Stimulated activated naive CD8-positive, alpha-beta T cell treated with anti-CD3 and anti-CD28 coated beads, Interleukin-15, Interleukin-2, amounts not matched to agents 100 ng/mL and 50 ng/mL, for 24 hours (primary cell): ENCODE measurements at regions not wholly inside any gene's neighbourhood (a gene's known extent, or its start where the extent isn't known, plus 50 kb on each side); places are given as distances from the start of the nearest gene placed in this dataset.
"Not testable (repeated sequence)": the region's sequence is repeated elsewhere in the genome, so short reads cannot be mapped to it uniquely, and the experiment has no call there.

Source experiments
- H3K27ac Mint-ChIP-seq: one replicate; pipeline ENCODE4 v1.8.0; 2021; ENCODE audit warnings: mild to moderate bottlenecking, mixed read lengths
- H3K27me3 Mint-ChIP-seq: one replicate; pipeline ENCODE4 v1.8.0; 2021; ENCODE audit warnings: mixed read lengths
- H3K36me3 Mint-ChIP-seq: one replicate; pipeline ENCODE4 v1.8.0; 2021; ENCODE audit warnings: low read depth, mixed read lengths
- H3K4me1 Mint-ChIP-seq: one replicate; pipeline ENCODE4 v1.8.0; 2021; ENCODE audit warnings: low read depth, mixed read lengths
- H3K4me3 Mint-ChIP-seq: one replicate; pipeline ENCODE4 v1.8.0; 2021; ENCODE audit warnings: mild to moderate bottlenecking, mixed read lengths
- H3K9me3 Mint-ChIP-seq: one replicate; pipeline ENCODE4 v1.8.0; 2021; ENCODE audit warnings: mixed read lengths

- Mint-ChIP-seq H3K36me3 (no peaks in the 10 kb centered on the region), H3K4me3 (no peak overlapping the region), H3K4me1 (no peaks in the 10 kb centered on the region), H3K9me3 (no peaks in the 10 kb centered on the region), H3K27ac (no peak overlapping the region), H3K27me3 (no peaks in the 10 kb centered on the region)
Observed at GRCh38 chr21:27802816-27803475, 836.1 kb upstream of the ADAMTS5 start.

GRCh38 chr21:27799861-27800260, 833.0 kb upstream of the ADAMTS5 start:
- Mint-ChIP-seq H3K36me3 (no peaks in the 10 kb centered on the region), H3K9me3 (peaks cover 3% of the 10 kb centered on the region), H3K4me3 (no peak overlapping the region), H3K27ac (no peak overlapping the region), H3K27me3 (no peaks in the 10 kb centered on the region), H3K4me1 (no peaks in the 10 kb centered on the region)

GRCh38 chr21:27796106-27796505, 829.2 kb upstream of the ADAMTS5 start:
- Mint-ChIP-seq H3K36me3 (no peaks in the 10 kb centered on the region), H3K27me3 (no peaks in the 10 kb centered on the region), H3K4me1 (no peaks in the 10 kb centered on the region), H3K4me3 (no peak overlapping the region), H3K27ac (no peak overlapping the region), H3K9me3 (peaks cover 3% of the 10 kb centered on the region)

- Mint-ChIP-seq H3K36me3 (no peaks in the 10 kb centered on the region), H3K4me3 (no peak overlapping the region), H3K27me3 (no peaks in the 10 kb centered on the region), H3K4me1 (no peaks in the 10 kb centered on the region), H3K9me3 (peaks cover 3% of the 10 kb centered on the region), H3K27ac (no peak overlapping the region)
Observed at GRCh38 chr21:27795418-27795817, 828.5 kb upstream of the ADAMTS5 start.

GRCh38 chr21:27793901-27794300, 827.0 kb upstream of the ADAMTS5 start:
- Mint-ChIP-seq H3K9me3 (peaks cover 9% of the 10 kb centered on the region), H3K4me1 (no peaks in the 10 kb centered on the region), H3K36me3 (no peaks in the 10 kb centered on the region), H3K27ac (no peak overlapping the region), H3K27me3 (no peaks in the 10 kb centered on the region), H3K4me3 (no peak overlapping the region)

- Mint-ChIP-seq H3K36me3 (no peaks in the 10 kb centered on the region), H3K27ac (no peak overlapping the region), H3K4me1 (no peaks in the 10 kb centered on the region)
Observed at GRCh38 chr21:27787046-27787445, 820.2 kb upstream of the ADAMTS5 start.

GRCh38 chr21:27779606-27780005, 812.7 kb upstream of the ADAMTS5 start:
- Mint-ChIP-seq H3K9me3 (no peaks in the 10 kb centered on the region), H3K27me3 (no peaks in the 10 kb centered on the region), H3K27ac (no peak overlapping the region), H3K36me3 (no peaks in the 10 kb centered on the region), H3K4me3 (no peak overlapping the region), H3K4me1 (no peaks in the 10 kb centered on the region)

More at GRCh38 chr21:27787046-27787445, 820.2 kb upstream of the ADAMTS5 start:
- H3K4me3 Mint-ChIP-seq, result no peak overlapping the region
- H3K9me3 Mint-ChIP-seq, result peaks cover 21% of the 10 kb centered on the region
- no peaks in the 10 kb centered on the region for H3K27me3 Mint-ChIP-seq

GRCh38 chr21:27776925-27777553, 810.2 kb upstream of the ADAMTS5 start:
- no peaks in the 10 kb centered on the region for H3K36me3 Mint-ChIP-seq
- no peaks in the 10 kb centered on the region for H3K9me3 Mint-ChIP-seq

GRCh38 chr21:27772816-27773215, 805.9 kb upstream of the ADAMTS5 start:
- Mint-ChIP-seq H3K36me3 (no peaks in the 10 kb centered on the region), H3K27me3 (no peaks in the 10 kb centered on the region), H3K4me1 (no peaks in the 10 kb centered on the region), H3K27ac (no peak overlapping the region), H3K9me3 (no peaks in the 10 kb centered on the region), H3K4me3 (no peak overlapping the region)

More at GRCh38 chr21:27776925-27777553, 810.2 kb upstream of the ADAMTS5 start:
- Mint-ChIP-seq H3K4me3 (no peak overlapping the region), H3K27ac (no peak overlapping the region), H3K4me1 (no peaks in the 10 kb centered on the region), H3K27me3 (no peaks in the 10 kb centered on the region)

GRCh38 chr21:27771938-27772483, 805.1 kb upstream of the ADAMTS5 start:
- Mint-ChIP-seq H3K4me1 (no peaks in the 10 kb centered on the region), H3K27me3 (no peaks in the 10 kb centered on the region), H3K9me3 (no peaks in the 10 kb centered on the region), H3K36me3 (no peaks in the 10 kb centered on the region), H3K4me3 (no peak overlapping the region), H3K27ac (no peak overlapping the region)

GRCh38 chr21:27769763-27770162, 802.9 kb upstream of the ADAMTS5 start:
- Mint-ChIP-seq H3K36me3 (no peaks in the 10 kb centered on the region), H3K27me3 (no peaks in the 10 kb centered on the region), H3K4me1 (no peaks in the 10 kb centered on the region), H3K9me3 (no peaks in the 10 kb centered on the region), H3K27ac (no peak overlapping the region), H3K4me3 (no peak overlapping the region)

- not testable (repeated sequence) for H3K27me3 Mint-ChIP-seq, H3K4me3 Mint-ChIP-seq, H3K27ac Mint-ChIP-seq, H3K4me1 Mint-ChIP-seq, H3K36me3 Mint-ChIP-seq, H3K9me3 Mint-ChIP-seq
Observed at GRCh38 chr21:27768046-27768637, 801.3 kb upstream of the ADAMTS5 start.

- no peaks in the 10 kb centered on the region for H3K27me3 Mint-ChIP-seq
Observed at GRCh38 chr21:27764056-27764455, 797.2 kb upstream of the ADAMTS5 start.

GRCh38 chr21:27761623-27762022, 794.7 kb upstream of the ADAMTS5 start:
- Mint-ChIP-seq H3K9me3 (no peaks in the 10 kb centered on the region), H3K4me1 (no peaks in the 10 kb centered on the region), H3K27ac (no peak overlapping the region), H3K27me3 (no peaks in the 10 kb centered on the region), H3K36me3 (no peaks in the 10 kb centered on the region), H3K4me3 (no peak overlapping the region)

More at GRCh38 chr21:27764056-27764455, 797.2 kb upstream of the ADAMTS5 start:
- Mint-ChIP-seq H3K4me1 (no peaks in the 10 kb centered on the region), H3K27ac (no peak overlapping the region), H3K36me3 (no peaks in the 10 kb centered on the region), H3K4me3 (no peak overlapping the region), H3K9me3 (no peaks in the 10 kb centered on the region)

GRCh38 chr21:27759820-27760219, 792.9 kb upstream of the ADAMTS5 start:
- no peaks in the 10 kb centered on the region for H3K36me3 Mint-ChIP-seq
- no peak overlapping the region for H3K27ac Mint-ChIP-seq
- H3K9me3 Mint-ChIP-seq, result no peaks in the 10 kb centered on the region
- H3K4me1 Mint-ChIP-seq, result no peaks in the 10 kb centered on the region
- no peaks in the 10 kb centered on the region for H3K27me3 Mint-ChIP-seq
- no peak overlapping the region for H3K4me3 Mint-ChIP-seq
